Fibroblast of skin of right biceps (primary cell): ENCODE measurements at regions not wholly inside any gene's neighbourhood (a gene's known extent, or its start where the extent isn't known, plus 50 kb on each side); places are given as distances from the start of the nearest gene placed in this dataset.

Experiments used
- DNase-seq: peaks from one replicate; pipeline ENCODE4 v3.0.0-alpha.2; 2013

DNA sequence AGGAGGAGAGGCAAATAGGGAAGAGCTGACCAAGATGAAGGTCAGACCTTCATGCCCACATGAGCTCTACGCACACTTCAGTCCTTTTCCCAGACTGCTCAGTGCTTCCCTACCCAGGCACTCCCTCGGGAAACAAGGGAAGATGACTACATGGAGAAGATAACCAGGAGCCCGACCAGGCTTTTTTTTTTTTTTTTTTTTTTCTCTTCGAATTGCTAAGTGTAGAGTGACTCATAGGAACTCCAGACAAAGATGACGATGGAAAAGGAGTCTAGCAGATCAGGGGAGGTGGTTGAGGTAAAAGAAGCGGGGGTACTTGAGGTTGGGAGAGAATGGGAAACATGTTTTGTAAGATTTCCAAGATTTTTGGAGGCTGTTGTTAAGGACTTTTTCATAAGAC is 526.1 kb downstream of the BNC2 start:
- peak; percentile 97 for DNase-seq

DNA sequence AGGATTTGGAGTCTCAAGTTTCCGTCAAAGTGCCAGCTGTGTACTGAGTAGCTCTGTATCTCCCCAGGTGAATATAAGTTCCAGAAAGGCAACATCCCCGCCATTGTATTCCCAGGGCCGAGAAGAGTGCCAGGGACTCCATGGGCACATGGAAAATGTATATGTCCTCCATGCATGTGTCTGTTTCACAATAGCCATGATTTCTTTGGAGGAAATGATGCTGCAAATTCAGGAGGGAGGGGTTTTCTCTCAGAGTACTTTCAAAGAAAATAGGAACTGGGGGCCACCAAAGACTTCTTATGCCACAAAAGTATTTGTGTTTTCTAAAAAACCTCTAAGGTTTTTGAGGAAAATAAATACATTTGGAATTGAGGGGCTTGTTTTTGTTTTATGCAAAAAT is 524.6 kb downstream of the BNC2 start:
- DNase-seq = no peak

DNA sequence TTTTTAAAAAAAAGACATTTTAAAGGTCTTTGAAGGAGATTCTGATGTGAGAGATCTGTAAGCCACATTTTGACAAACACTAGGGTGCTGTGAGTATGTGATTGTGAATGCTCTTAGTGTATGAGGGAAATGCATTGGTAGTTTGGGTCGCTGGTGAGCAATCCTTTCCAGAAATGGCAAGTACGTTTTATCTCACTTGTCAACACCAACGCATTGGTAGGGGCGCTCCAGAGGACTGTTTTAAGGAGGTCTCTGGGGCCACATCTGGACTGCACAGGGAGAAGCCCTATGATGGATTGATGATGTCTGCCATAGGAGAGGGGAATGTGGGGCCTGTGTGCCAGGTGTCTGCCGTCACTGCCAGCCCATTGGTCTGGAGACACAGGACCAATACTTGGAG is 522.6 kb downstream of the BNC2 start:
- DNase-seq = no peak

DNA sequence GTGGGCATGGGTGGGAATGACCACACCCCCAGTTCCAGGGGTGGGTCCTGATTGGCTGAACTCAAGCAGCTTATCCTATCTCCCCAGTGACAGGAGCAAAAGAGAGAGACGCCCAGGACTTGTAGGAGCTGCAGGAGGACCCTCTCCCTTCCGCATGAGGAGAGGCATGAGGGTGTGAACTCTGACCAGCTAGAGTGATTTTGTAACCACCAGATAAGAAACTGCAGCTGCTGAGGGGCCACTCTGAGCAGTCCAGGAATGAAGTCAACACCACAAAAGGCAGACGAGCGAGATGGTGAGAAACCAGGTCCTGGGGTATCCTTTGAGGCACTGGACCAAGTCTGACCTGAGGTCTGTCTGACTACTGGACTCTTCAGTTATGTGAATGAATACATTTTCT is 521.9 kb downstream of the BNC2 start:
- DNase-seq = no peak

DNA sequence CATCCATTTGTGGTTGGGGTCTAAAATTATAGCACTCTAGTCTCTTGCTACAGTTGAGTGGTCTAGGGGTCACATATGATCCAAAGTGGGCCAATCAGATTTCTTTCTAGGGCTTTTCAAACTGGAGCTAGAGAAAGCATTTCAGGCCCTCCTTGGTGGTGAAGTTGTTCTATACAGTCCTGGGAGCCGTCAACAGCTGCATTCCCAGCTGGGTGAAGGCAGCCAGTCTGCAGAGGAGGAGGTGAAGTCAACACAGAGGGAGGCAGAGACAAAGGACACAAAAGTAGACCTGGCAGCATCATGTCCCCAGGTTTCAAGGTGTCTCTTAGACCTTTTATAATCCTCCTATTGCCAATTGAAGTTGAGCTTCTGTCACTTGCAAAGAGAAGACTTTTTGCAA is 518.2 kb downstream of the BNC2 start:
- DNase-seq = no peak

DNA sequence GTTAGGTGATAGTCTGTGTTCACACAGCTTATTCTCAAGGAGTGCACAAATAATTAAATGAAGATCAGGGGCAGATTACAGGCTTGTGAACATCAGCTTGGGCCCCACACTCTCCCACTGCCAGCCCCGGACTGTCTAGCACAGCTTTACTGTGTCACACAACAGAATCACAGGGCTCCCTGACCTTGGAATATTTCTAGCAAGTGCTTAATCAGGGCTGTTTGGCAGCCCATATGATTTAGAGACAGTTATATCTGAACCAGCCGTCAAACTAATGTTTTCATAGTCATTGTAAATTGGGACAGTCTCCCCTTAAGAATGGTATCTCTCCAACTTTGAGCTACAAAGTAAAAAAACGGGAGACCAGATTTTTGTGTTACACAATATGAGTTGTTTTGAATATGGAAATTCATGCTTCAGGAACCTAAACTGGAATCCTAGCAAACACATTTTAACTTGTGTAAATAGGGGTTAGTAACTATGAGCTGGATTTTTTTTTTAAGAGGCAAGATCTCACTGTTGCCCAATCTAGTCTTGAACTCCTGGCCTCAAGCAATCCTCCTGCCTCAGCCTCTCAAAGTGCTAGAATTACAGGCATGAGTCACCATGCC is 517.6 kb downstream of the BNC2 start:
- DNase-seq = peak; percentile 28

DNA sequence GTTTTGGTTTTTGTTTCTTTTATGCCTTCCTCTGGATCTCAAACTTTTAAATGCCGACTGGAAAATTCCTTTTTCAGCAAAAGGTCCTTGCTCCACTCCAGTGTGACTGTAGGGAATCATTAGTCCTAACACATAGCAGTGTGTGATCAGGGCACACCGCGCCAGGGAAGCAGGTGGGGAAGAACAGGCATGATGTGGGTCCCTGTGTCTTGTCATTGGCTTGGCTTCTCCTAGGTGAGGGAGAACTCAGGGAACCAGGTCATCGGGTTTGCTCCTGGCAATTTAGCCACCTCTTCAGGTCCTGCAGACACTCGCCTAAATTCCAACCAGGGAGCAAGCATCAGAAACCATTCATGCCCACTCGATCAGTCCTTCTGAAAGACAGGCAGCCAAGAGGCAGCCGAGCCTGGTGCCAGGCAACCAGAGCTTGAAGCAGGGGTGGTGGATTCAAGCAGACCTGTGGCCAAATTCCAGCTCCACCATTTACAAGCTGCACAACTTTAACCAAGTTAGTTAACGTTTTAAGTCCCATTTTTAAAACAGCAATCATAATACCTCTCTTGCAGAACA is 514.2 kb downstream of the BNC2 start:
- DNase-seq = no peak

DNA sequence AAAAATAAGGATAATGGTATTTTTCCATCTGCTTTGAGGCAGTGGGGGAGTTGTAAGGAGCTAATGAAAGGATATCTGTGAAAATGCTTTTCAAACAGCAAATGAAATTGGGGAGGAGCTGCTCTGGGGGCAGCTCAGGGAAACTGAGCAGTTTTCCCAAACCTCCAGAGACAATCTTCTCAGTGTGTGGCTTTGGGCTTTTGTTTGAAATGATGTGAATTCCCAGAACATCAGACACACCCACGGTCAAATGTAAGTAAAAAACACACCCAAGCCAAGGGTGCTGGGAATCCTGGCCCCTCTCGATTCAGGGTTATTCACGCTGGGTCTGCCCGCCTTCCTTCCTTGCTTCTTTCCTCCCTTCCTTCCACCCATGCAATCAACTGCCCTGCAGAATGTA is 512.6 kb downstream of the BNC2 start:
- DNase-seq = no peak

DNA sequence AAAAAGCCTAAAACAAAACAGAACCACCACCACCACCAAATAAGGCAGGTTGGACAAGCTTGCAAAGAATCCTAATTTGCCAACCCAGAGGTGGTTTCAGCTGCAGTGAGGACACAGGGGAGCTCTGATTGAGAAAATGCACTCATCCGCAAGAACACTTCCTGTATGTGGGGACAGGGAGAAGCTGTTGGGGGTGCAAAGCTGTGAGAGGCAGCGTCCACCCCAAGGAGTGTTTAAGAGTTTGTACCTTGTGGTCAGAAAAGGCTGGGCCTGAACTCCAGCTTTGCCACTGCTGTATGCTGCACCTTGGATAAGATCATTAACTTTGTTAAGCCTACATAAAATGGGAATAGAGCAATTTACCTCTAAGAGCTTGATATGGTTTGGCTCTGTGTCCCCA is 511.7 kb downstream of the BNC2 start:
- DNase-seq = no peak
